ENCODE measurements at regions not wholly inside any gene's neighbourhood (a gene's known extent, or its start where the extent isn't known, plus 50 kb on each side); places are given as distances from the start of the nearest gene placed in this dataset.
A peak's percentile ranks its signal among the peaks of the same experiment; 100 is the strongest.
"Not testable (repeated sequence)": the region's sequence is repeated elsewhere in the genome, so short reads cannot be mapped to it uniquely, and the experiment has no call there.

- DNase-seq (ENCODE audit: low spot score): peak; percentile 57
Measured at GRCh38 chr10:71084061-71084817, 128.1 kb upstream of the UNC5B start.

GRCh38 chr10:71084818-71085126, 127.6 kb upstream of the UNC5B start:
- no peak for DNase-seq (ENCODE audit: low spot score)

- peak; percentile 37 for DNase-seq (ENCODE audit: low spot score)
Measured at GRCh38 chr10:71085689-71086438, 126.5 kb upstream of the UNC5B start.

GRCh38 chr10:71086439-71087080, 125.8 kb upstream of the UNC5B start:
- peak; percentile 31 for DNase-seq (ENCODE audit: low spot score)

- peak; percentile 56 for DNase-seq (ENCODE audit: low spot score)
Measured at GRCh38 chr10:71087622-71088021, 124.7 kb upstream of the UNC5B start.

GRCh38 chr10:71088054-71088453, 124.3 kb upstream of the UNC5B start:
- DNase-seq (ENCODE audit: low spot score): no peak

GRCh38 chr10:71088578-71088977, 123.8 kb upstream of the UNC5B start:
- not testable (repeated sequence) for DNase-seq (ENCODE audit: low spot score)

GRCh38 chr10:71089162-71089561, 123.2 kb upstream of the UNC5B start:
- DNase-seq (ENCODE audit: low spot score): no peak

GRCh38 chr10:71090330-71090729, 122.0 kb upstream of the UNC5B start:
- no peak for DNase-seq (ENCODE audit: low spot score)

- peak; percentile 44 for DNase-seq (ENCODE audit: low spot score)
Measured at GRCh38 chr10:71090801-71091200, 121.6 kb upstream of the UNC5B start.

- DNase-seq (ENCODE audit: low spot score): peak; percentile 65
Measured at GRCh38 chr10:71092812-71093401, 119.5 kb upstream of the UNC5B start.

GRCh38 chr10:71093531-71093930, 118.8 kb upstream of the UNC5B start:
- no peak for DNase-seq (ENCODE audit: low spot score)

GRCh38 chr10:71094712-71095390, 117.5 kb upstream of the UNC5B start:
- DNase-seq (ENCODE audit: low spot score): peak; percentile 47

GRCh38 chr10:71099731-71100361, 112.5 kb upstream of the UNC5B start:
- DNase-seq (ENCODE audit: low spot score): no peak

GRCh38 chr10:71103961-71104360, 108.4 kb upstream of the UNC5B start:
- DNase-seq (ENCODE audit: low spot score): no peak

- not testable (repeated sequence) for DNase-seq (ENCODE audit: low spot score)
Measured at GRCh38 chr10:71106151-71106550, 106.2 kb upstream of the UNC5B start.

GRCh38 chr10:71107117-71107516, 105.3 kb upstream of the UNC5B start:
- DNase-seq (ENCODE audit: low spot score): not testable (repeated sequence)

- not testable (repeated sequence) for DNase-seq (ENCODE audit: low spot score)
Measured at GRCh38 chr10:71108042-71108441, 104.3 kb upstream of the UNC5B start.

GRCh38 chr10:71112138-71112785, 100.1 kb upstream of the UNC5B start:
- DNase-seq (ENCODE audit: low spot score): no peak

GRCh38 chr10:71116426-71116825, 95.9 kb upstream of the UNC5B start:
- DNase-seq (ENCODE audit: low spot score): no peak

GRCh38 chr10:71117589-71117988, 94.8 kb upstream of the UNC5B start:
- DNase-seq (ENCODE audit: low spot score): not testable (repeated sequence)
